Erythroblast (primary cell): ENCODE measurements at regions not wholly inside any gene's neighbourhood (a gene's known extent, or its start where the extent isn't known, plus 50 kb on each side); places are given as distances from the start of the nearest gene placed in this dataset.

ENCODE experiments used
- DNase-seq, 2 experiments: peaks; one replicate each; lab custom pipeline; 2025; lab: John Stamatoyannopoulos, UW
- GATA1 ChIP-seq: IDR thresholded peaks from 2 replicates; pipeline ENCODE4 v1.6.1; 2011; ENCODE audit warnings: low read depth, mild to moderate bottlenecking, control low read depth, low read length, moderate library complexity
- POLR2A ChIP-seq: IDR thresholded peaks from 2 replicates; pipeline ENCODE4 v1.6.1; 2011; ENCODE audit warnings: mild to moderate bottlenecking, low read length

GRCh38 chr12:23472329-23472971 lies 477.0 kb downstream of the SOX5 start:
- DNase-seq = no peak
- no peak for TF ChIP-seq GATA1
- TF ChIP-seq POLR2A = no peak

DNA sequence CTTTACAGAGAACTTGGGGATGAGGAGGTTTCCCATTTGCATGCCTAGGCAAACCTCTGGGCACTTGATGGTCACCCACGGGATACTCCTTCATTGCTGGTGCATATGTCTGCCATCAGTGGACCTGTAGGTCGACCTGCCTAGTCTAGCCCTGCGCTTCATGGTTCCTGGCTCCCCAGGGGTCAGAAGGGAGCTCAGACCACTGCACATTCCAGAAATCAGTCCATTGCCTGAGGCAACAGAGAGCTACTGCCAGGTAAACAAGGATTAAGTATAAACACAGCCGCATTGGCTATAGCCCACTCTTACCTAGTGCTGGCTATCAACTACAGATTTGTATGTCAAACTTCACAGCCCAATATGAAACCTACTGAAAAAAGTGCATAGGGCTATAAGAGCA lies 476.4 kb downstream of the SOX5 start:
- DNase-seq = no peak
- no peak for TF ChIP-seq GATA1
- no peak for TF ChIP-seq POLR2A

GRCh38 chr12:23474438-23474976 lies 475.0 kb downstream of the SOX5 start:
- no peak for DNase-seq
- TF ChIP-seq POLR2A (no peak), GATA1 (no peak)
